Muscle of leg (tissue), 3 donors: ENCODE measurements at regions not wholly inside any gene's neighbourhood (a gene's known extent, or its start where the extent isn't known, plus 50 kb on each side); places are given as distances from the start of the nearest gene placed in this dataset.

Experiments used
- DNase-seq: peaks from one replicate; pipeline ENCODE4 v3.0.0; 2013
- H3K27ac ChIP-seq: one replicate; pipeline ENCODE4 v1.5.1; 2013; ENCODE audit warnings: mild to moderate bottlenecking, low read length, control low read depth
- H3K27me3 ChIP-seq: one replicate; pipeline ENCODE4 v1.6.1; 2013; ENCODE audit warnings: low read length; ENCODE audit not compliant: control insufficient read depth, insufficient read depth
- H3K36me3 ChIP-seq: one replicate; pipeline ENCODE4 v1.6.1; 2013; ENCODE audit warnings: low read length; ENCODE audit not compliant: control insufficient read depth, insufficient read depth
- H3K4me1 ChIP-seq: one replicate; pipeline ENCODE4 v1.6.1; 2013; ENCODE audit warnings: low read length; ENCODE audit not compliant: control insufficient read depth, insufficient read depth
- H3K4me3 ChIP-seq: one replicate; pipeline ENCODE4 v1.5.1; 2013; ENCODE audit warnings: low read length, control low read depth
- H3K9me3 ChIP-seq: replicated peaks from 2 replicates; pipeline ENCODE4 v1.6.1; 2013; ENCODE audit warnings: low read depth, low read length; ENCODE audit not compliant: control insufficient read depth
- WGBS: methylation state at CpG from one replicate; pipeline ENCODE4 v1.1.5; 2013; ENCODE audit warnings: missing lambda C conversion rate; ENCODE audit not compliant: insufficient coverage; 5-methylcytosine and 5-hydroxymethylcytosine counted together

DNA sequence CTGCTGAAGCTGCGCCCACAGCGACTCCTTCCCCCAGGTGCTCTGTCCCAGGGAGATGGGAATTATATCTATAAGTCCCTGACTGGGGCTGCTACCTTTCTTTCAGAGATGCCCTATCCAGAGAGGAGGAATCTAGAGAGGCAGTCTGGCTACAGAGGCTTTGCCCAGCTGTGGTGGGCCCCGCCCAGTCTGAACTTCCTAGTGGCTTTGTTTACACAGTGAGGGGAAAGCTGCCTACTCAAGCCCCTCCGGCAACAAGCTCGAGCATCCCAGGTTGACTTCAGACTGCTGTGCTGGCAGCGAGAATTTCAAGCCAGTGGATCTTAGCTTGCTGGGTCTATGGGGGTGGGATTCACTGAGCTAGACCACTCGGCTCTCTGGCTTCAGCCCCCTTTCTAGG lies 152.5 kb upstream of the MAP3K7 start:
- H3K9me3 ChIP-seq = no peaks in the 10 kb centered on the region
- 71% methylated on average over 6 of the region's 7 CpGs for whole genome bisulfite sequencing
- no peaks in the 10 kb centered on the region for H3K4me1 ChIP-seq
- no peak for DNase-seq
- no peaks in the 10 kb centered on the region for H3K36me3 ChIP-seq
- H3K4me3 ChIP-seq = no peak overlapping the region
- no peaks in the 10 kb centered on the region for H3K27me3 ChIP-seq
- no peak overlapping the region for H3K27ac ChIP-seq

DNA sequence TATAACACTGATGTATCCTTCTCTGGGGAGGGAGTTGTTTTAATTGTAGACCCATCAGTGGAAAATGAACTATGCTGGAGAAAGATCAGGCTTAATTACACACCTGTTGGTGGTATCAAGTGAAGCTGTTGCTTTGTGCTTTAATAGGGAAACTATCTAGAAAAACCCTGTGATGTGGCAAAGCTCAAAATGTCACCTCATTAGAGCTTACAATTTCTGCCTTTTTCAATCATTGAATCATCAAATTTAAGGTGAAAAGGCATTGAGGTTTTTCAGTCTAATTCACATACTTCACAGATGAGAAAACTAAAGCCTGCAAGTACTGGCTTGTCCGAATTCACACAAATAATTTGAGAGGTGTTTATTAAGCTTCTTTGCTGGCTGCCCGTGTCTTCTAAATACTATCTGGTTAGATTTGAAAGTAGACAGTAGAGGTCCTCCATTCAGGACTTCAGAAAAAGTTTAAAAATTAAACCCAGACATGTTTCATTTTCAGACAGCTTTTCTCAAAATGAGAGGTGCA lies 143.3 kb upstream of the MAP3K7 start:
- no peaks in the 10 kb centered on the region for H3K27me3 ChIP-seq
- no peak overlapping the region for H3K27ac ChIP-seq
- no peak for DNase-seq
- H3K4me1 ChIP-seq = no peaks in the 10 kb centered on the region
- no CpG with 5 or more reads among the region's 2 CpGs for WGBS
- H3K4me3 ChIP-seq = no peak overlapping the region
- no peaks in the 10 kb centered on the region for H3K36me3 ChIP-seq
- no peaks in the 10 kb centered on the region for H3K9me3 ChIP-seq

DNA sequence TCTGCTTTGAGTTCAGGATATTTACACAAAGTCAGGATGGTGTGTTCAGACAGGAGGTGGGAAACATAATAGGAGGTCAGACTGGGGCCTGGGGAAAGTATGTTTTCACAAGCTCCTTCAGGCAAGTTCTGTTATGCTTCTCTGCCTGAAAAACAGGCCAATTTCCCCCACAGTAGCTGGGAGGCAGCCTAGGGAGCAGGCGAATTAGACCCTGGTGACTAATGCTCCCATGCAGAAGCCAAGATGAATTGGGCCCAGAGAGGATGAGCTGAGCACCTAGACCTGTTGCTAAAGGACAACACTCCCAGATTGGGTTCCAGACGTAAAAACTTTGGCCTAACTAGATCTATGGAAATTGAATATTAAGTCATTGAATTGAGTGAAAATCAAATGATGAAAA lies 142.2 kb upstream of the MAP3K7 start:
- DNase-seq = no peak
- no peaks in the 10 kb centered on the region for H3K36me3 ChIP-seq
- H3K4me1 ChIP-seq = no peaks in the 10 kb centered on the region
- no peaks in the 10 kb centered on the region for H3K27me3 ChIP-seq
- 82% methylated on average over 1 of the region's 2 CpGs for WGBS
- H3K9me3 ChIP-seq = no peaks in the 10 kb centered on the region
- no peak overlapping the region for H3K27ac ChIP-seq
- H3K4me3 ChIP-seq = no peak overlapping the region

DNA sequence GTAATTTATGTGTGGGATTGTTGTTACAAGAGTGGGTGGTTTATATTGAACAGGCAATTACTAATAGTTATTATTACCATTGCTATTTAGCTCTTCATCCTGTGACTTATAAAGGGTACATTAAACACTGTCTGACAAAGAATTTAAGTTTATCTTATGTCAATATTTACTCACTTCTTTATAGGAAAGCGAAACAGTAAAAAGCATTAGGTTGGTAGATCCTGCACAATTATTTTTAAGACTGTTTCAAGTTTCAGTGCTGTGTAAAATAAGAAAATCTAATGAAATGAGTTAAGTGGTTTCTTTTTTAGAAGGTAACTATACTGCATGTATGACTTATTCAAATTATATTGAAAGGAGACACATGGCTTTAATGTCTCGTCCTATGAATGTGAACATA lies 135.8 kb upstream of the MAP3K7 start:
- no CpG with 5 or more reads among the region's 2 CpGs for WGBS
- H3K36me3 ChIP-seq = no peaks in the 10 kb centered on the region
- H3K9me3 ChIP-seq = no peaks in the 10 kb centered on the region
- no peak overlapping the region for H3K27ac ChIP-seq
- H3K27me3 ChIP-seq = no peaks in the 10 kb centered on the region
- no peak overlapping the region for H3K4me3 ChIP-seq
- no peak for DNase-seq
- H3K4me1 ChIP-seq = no peaks in the 10 kb centered on the region

DNA sequence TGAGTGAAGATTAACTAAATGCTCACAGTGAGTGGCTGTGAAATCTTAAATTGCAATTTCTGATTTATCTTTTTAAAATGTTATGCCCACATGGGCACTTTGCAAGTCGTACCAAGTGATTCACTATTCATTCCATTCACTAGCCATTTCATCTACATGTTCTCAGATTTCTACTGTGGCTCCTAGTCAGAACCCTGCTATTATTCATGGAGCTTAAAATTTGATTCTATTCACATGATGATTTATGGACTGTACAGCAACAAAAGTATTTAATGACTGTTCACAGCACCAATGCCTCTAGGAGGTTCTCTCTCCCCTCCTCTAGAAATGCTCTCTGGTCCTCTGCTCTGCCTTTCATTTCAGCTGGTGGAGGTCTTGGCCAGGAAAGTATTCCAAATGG lies 133.5 kb upstream of the MAP3K7 start:
- no peak for DNase-seq
- Histone ChIP-seq H3K9me3 (no peaks in the 10 kb centered on the region), H3K36me3 (no peaks in the 10 kb centered on the region), H3K4me1 (peaks cover 2% of the 10 kb centered on the region), H3K27me3 (no peaks in the 10 kb centered on the region), H3K4me3 (no peak overlapping the region), H3K27ac (no peak overlapping the region)
- WGBS = no CpG with 5 or more reads among the region's 1 CpG

DNA sequence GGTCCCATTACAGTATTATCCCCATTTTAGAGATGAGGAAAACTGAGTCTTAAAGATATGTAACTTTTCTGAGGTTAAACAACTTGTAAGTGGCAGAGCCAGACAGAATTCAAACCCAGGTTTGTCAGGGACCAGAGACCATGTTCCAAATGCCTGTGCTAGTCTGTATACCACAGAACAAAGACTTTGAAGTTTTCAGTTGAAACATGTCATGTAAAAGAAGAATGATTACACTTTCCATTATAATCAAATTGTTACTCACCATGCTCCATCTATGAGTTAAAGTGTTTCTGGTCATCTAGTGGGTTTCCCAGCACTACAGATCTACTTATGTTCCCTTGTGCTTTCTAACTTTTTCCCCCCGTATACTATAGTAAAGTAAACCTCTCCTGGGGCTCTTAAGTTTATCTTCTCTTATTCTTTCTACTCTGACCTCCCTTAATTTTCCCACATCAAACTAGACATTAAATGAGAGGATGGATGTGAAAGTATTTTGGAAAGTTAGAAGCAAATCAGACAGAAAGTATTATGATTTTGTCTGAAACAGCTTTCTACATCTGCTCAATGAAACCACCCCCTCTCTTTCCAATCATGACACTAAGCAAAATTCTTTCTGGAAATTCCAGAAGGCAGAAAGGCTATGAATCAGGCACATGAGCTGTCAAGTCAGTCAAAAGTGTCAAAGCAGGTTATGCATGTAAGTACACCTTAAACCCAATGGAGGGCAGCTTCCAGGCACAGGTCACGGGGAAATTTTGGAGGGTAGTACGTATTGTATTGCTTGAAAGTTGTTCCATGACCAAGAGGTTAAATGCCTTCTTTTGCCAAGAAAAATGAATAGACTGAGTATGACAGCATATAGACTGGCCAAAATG lies 132.7 kb upstream of the MAP3K7 start:
- DNase-seq = no peak
- 61% methylated on average over 2 of the region's 3 CpGs for WGBS
- no peaks in the 10 kb centered on the region for H3K9me3 ChIP-seq
- H3K27ac ChIP-seq = no peak overlapping the region
- no peak overlapping the region for H3K4me3 ChIP-seq
- H3K36me3 ChIP-seq = no peaks in the 10 kb centered on the region
- H3K4me1 ChIP-seq = peaks cover 2% of the 10 kb centered on the region
- no peaks in the 10 kb centered on the region for H3K27me3 ChIP-seq

DNA sequence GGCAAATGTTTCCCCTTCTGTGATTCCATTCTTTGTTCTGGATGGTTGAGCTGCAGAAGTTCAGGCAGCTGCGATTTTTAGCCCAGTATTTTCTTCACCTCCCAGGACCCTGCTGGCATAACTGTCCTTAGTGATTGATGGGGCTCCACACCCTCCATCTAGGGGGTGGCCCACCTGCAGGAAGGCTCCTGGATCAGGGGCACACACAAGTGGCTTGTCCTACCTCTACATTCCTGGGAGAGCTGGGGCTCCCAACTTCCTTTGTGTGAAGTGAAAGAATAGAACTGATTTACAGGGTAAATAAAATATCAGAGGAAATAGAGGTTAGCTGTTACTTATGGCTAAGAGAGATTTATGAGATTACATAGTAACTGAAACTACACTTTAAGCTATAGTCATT lies 129.5 kb upstream of the MAP3K7 start:
- H3K4me3 ChIP-seq = no peak overlapping the region
- DNase-seq = no peak
- H3K36me3 ChIP-seq = no peaks in the 10 kb centered on the region
- peaks cover 4% of the 10 kb centered on the region for H3K4me1 ChIP-seq
- no peaks in the 10 kb centered on the region for H3K9me3 ChIP-seq
- no peak overlapping the region for H3K27ac ChIP-seq
- no CpG with 5 or more reads among the region's 1 CpG for WGBS
- H3K27me3 ChIP-seq = no peaks in the 10 kb centered on the region

DNA sequence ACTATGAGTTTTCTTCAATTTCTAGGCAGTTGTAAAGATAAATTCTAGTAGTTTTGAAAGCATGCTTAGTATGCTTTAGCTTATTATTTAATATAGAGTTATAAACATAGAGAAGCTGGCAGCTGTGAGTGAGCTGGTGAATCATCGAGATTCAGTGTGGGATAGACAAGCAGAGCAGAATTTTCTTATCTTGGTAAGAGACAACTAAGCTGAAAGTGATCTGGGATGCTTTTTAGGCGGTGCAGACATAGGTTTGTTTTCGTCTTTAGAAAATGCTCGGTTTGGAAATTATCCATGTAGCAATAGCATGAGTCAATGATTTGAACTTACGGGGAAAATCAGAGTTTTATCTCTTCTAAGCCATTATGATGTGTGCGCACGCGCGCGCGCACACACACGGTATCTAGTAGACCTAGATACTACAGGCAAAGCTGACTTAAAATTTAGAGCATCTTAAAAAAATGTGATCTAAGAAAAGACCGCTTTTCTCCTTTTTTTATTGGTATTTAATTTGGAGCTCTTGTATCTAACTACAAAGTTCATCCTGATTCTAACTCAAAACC lies 128.3 kb upstream of the MAP3K7 start:
- no peak for DNase-seq
- peaks cover 4% of the 10 kb centered on the region for H3K4me1 ChIP-seq
- no peaks in the 10 kb centered on the region for H3K27me3 ChIP-seq
- 40% methylated on average over 1 of the region's 13 CpGs for WGBS
- H3K36me3 ChIP-seq = no peaks in the 10 kb centered on the region
- H3K9me3 ChIP-seq = no peaks in the 10 kb centered on the region
- H3K27ac ChIP-seq = no peak overlapping the region
- no peak overlapping the region for H3K4me3 ChIP-seq

DNA sequence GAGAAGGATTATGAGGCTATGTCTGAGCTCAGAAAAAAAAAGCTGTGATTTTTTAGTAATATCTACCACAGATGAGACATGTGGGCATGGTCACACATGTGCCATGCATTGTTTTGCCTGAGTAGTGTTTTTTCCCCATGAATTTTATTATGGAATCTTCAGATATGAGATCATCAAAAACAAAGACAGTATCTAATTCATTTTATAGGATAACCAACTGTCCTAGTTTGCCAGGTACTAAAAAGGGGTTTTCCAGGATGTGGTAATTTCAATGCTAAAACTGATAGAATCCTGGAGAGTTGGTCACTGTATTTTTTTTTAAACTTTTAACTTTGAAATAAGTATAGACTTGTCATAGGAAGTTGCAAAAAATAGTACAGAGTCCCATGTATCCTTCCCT lies 127.4 kb upstream of the MAP3K7 start:
- peak overlapping the region; percentile 21 for H3K27ac ChIP-seq
- no peaks in the 10 kb centered on the region for H3K27me3 ChIP-seq
- DNase-seq = peak; percentile 25
- H3K9me3 ChIP-seq = no peaks in the 10 kb centered on the region
- no peaks in the 10 kb centered on the region for H3K36me3 ChIP-seq
- H3K4me1 ChIP-seq = peaks cover 5% of the 10 kb centered on the region
- no peak overlapping the region for H3K4me3 ChIP-seq

DNA sequence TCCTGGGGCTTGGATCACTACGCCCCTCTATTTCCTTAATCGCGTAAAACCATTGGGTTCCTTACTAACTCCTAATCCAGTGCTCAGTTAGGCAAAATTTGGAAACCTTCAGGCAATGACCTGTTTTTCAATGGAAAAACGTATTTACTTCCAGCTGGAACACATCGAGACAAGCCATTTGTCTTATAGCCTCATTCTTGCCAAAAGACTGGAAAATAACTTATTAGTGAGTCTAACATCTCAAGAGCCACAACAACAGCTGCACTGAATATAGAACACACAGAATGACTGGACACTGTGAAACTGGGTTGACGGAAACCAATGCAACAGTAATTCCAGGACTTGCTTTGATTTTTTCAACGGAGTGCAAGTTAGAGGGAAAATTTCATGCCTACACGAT lies 125.2 kb upstream of the MAP3K7 start:
- Histone ChIP-seq H3K27ac (peak overlapping the region; percentile 63), H3K9me3 (no peaks in the 10 kb centered on the region), H3K4me3 (no peak overlapping the region), H3K36me3 (no peaks in the 10 kb centered on the region), H3K27me3 (no peaks in the 10 kb centered on the region), H3K4me1 (peaks cover 10% of the 10 kb centered on the region)
- DNase-seq = peak; percentile 95
- WGBS = 18% methylated on average over 2 of the region's 8 CpGs
